ENCODE measurements at regions not wholly inside any gene's neighbourhood (a gene's known extent, or its start where the extent isn't known, plus 50 kb on each side); places are given as distances from the start of the nearest gene placed in this dataset.

DNA sequence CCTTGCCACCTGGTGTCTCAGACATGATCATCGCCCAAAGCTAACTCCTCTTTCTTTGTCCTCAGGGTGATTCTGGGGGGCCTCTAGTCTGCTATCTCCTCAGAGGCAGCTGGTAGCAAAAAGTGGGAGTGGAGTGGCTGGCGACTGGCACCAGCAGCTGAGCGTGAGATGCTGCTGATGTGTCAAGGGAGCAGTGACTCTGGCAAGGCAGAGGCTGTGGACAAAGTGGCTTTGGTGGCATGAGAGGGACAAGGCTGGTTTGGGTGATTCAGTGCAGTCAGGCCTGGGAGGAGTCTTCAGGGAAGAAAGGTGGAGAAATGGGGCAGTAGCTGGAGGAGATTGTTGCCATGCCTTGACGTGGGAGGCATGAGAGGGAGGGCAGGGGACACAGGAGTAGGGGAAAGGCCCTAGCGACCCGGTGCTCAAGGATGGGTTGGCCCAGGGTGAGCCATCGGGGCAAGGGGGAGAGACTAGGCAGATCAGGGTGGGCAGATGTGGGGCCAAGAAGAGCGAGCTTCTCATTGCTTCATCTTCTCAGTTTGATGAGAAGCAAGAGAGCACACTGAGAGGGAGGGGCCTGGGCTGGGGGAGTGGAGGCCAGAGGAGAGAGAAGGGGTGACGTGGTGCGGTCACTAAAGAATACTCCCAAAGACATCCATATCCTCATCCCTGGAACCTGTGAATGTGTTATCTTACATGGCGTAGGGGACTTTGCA is 64.2 kb upstream of the SPTLC1 start:
- ATAC-seq, result no peak
- TF ChIP-seq ZNF8 (CRISPR knock-in tag; IDR thresholded peaks at IDR 0.05) (no peak), ZFP3 (CRISPR knock-in tag; IDR thresholded peaks at IDR 0.05) (no peak), ZNF565 (CRISPR knock-in tag; conservative IDR thresholded peaks at IDR 0.05; ENCODE audit: low read depth) (no peak), TOX (CRISPR knock-in tag; IDR thresholded peaks at IDR 0.05; ENCODE audit: borderline replicate concordance) (no peak), ARNTL (CRISPR knock-in tag; IDR thresholded peaks at IDR 0.05; ENCODE audit: borderline replicate concordance, low read depth) (no peak), OSR1 (CRISPR knock-in tag; IDR thresholded peaks at IDR 0.05) (no peak), TCF4 (CRISPR knock-in tag; IDR thresholded peaks at IDR 0.05; ENCODE audit: borderline replicate concordance) (no peak), ESRRG (CRISPR knock-in tag; IDR thresholded peaks at IDR 0.05) (no peak), BACH2 (CRISPR knock-in tag; IDR thresholded peaks at IDR 0.05; ENCODE audit: borderline replicate concordance) (no peak), ZC3H10 (CRISPR knock-in tag; IDR thresholded peaks at IDR 0.05) (no peak), CSDC2 (CRISPR knock-in tag; IDR thresholded peaks at IDR 0.05) (no peak), SNAI2 (CRISPR knock-in tag; IDR thresholded peaks at IDR 0.05) (no peak), RARB (CRISPR knock-in tag; IDR thresholded peaks at IDR 0.05) (no peak), ZNF70 (CRISPR knock-in tag; IDR thresholded peaks at IDR 0.05) (no peak), PPARA (CRISPR knock-in tag; IDR thresholded peaks at IDR 0.05; ENCODE audit: borderline replicate concordance) (no peak), GLIS3 (CRISPR knock-in tag; IDR thresholded peaks at IDR 0.05) (no peak), ISL1 (CRISPR knock-in tag; IDR thresholded peaks at IDR 0.05) (no peak)
- TF ChIP-seq, protein P1, sequence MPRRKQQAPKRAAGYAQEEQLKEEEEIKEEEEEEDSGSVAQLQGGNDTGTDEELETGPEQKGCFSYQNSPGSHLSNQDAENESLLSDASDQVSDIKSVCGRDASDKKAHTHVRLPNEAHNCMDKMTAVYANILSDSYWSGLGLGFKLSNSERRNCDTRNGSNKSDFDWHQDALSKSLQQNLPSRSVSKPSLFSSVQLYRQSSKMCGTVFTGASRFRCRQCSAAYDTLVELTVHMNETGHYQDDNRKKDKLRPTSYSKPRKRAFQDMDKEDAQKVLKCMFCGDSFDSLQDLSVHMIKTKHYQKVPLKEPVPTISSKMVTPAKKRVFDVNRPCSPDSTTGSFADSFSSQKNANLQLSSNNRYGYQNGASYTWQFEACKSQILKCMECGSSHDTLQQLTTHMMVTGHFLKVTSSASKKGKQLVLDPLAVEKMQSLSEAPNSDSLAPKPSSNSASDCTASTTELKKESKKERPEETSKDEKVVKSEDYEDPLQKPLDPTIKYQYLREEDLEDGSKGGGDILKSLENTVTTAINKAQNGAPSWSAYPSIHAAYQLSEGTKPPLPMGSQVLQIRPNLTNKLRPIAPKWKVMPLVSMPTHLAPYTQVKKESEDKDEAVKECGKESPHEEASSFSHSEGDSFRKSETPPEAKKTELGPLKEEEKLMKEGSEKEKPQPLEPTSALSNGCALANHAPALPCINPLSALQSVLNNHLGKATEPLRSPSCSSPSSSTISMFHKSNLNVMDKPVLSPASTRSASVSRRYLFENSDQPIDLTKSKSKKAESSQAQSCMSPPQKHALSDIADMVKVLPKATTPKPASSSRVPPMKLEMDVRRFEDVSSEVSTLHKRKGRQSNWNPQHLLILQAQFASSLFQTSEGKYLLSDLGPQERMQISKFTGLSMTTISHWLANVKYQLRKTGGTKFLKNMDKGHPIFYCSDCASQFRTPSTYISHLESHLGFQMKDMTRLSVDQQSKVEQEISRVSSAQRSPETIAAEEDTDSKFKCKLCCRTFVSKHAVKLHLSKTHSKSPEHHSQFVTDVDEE (CRISPR knock-in tag; IDR thresholded peaks at IDR 0.05), result no peak
- TF ChIP-seq, protein P2, sequence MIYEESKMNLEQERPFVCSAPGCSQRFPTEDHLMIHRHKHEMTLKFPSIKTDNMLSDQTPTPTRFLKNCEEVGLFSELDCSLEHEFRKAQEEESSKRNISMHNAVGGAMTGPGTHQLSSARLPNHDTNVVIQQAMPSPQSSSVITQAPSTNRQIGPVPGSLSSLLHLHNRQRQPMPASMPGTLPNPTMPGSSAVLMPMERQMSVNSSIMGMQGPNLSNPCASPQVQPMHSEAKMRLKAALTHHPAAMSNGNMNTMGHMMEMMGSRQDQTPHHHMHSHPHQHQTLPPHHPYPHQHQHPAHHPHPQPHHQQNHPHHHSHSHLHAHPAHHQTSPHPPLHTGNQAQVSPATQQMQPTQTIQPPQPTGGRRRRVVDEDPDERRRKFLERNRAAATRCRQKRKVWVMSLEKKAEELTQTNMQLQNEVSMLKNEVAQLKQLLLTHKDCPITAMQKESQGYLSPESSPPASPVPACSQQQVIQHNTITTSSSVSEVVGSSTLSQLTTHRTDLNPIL (CRISPR knock-in tag; IDR thresholded peaks at IDR 0.05; ENCODE audit: low read depth), result no peak

DNA sequence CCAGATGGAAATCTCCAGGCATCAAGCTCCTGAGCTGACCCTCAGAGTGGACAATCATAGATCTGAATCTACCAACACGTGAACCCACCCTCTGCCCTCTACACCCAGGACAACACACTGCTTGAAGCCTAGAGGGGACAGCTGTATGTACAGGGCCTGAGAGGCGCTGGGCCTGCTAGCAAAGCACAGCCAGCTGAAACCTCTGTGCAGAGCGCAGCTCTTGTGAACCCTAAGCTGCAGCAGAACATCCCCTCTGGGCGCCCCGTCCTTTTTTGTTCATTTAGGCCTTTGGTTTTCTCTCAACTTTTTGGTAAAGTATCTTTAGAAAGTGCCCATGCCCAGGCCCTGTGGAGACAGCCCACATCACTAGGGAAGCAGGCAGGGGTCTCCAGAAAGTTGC is 62.4 kb upstream of the SPTLC1 start:
- TF ChIP-seq OSR1 (CRISPR knock-in tag; IDR thresholded peaks at IDR 0.05) (no peak), ZNF565 (CRISPR knock-in tag; conservative IDR thresholded peaks at IDR 0.05; ENCODE audit: low read depth) (no peak), ISL1 (CRISPR knock-in tag; IDR thresholded peaks at IDR 0.05) (no peak), BACH2 (CRISPR knock-in tag; IDR thresholded peaks at IDR 0.05; ENCODE audit: borderline replicate concordance) (no peak), ZNF8 (CRISPR knock-in tag; IDR thresholded peaks at IDR 0.05) (no peak), ZFP3 (CRISPR knock-in tag; IDR thresholded peaks at IDR 0.05) (no peak), ZFP30 (CRISPR knock-in tag; IDR thresholded peaks at IDR 0.05) (no peak), SNAI2 (CRISPR knock-in tag; IDR thresholded peaks at IDR 0.05) (no peak)
- TF ChIP-seq, protein P3, sequence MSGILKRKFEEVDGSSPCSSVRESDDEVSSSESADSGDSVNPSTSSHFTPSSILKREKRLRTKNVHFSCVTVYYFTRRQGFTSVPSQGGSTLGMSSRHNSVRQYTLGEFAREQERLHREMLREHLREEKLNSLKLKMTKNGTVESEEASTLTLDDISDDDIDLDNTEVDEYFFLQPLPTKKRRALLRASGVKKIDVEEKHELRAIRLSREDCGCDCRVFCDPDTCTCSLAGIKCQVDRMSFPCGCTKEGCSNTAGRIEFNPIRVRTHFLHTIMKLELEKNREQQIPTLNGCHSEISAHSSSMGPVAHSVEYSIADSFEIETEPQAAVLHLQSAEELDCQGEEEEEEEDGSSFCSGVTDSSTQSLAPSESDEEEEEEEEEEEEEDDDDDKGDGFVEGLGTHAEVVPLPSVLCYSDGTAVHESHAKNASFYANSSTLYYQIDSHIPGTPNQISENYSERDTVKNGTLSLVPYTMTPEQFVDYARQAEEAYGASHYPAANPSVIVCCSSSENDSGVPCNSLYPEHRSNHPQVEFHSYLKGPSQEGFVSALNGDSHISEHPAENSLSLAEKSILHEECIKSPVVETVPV (CRISPR knock-in tag; IDR thresholded peaks at IDR 0.05), result no peak
- ATAC-seq, result no peak

DNA sequence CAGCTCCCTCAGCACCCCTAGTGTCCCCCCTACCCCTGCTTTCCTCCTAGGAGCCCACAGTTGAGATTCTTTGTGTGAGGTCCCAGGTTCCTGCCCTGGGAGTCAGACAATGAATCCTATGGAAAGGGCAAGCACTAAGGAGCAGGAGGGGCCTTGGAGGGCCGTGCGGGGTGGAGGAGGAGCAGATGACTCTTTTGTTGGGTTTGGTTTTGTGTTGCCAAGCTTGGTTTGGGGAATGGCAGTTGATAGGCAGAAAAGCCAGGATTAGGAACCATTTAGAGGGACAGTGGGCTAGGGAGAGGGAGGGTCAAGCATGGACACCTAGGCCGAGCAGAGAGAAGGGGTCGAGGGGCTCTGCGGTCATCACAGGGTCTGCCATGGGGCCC is 61.6 kb upstream of the SPTLC1 start:
- no peak for ATAC-seq
- TF ChIP-seq ZNF565 (CRISPR knock-in tag; conservative IDR thresholded peaks at IDR 0.05; ENCODE audit: low read depth), result no peak
- TF ChIP-seq BACH2 (CRISPR knock-in tag; IDR thresholded peaks at IDR 0.05; ENCODE audit: borderline replicate concordance), result no peak
- TF ChIP-seq TOX (CRISPR knock-in tag; IDR thresholded peaks at IDR 0.05; ENCODE audit: borderline replicate concordance), result no peak
- no peak for TF ChIP-seq PPARA (CRISPR knock-in tag; IDR thresholded peaks at IDR 0.05; ENCODE audit: borderline replicate concordance)
- TF ChIP-seq CSDC2 (CRISPR knock-in tag; IDR thresholded peaks at IDR 0.05), result no peak
- TF ChIP-seq, protein P2 (CRISPR knock-in tag; IDR thresholded peaks at IDR 0.05; ENCODE audit: low read depth), result no peak
- TF ChIP-seq ZC3H10 (CRISPR knock-in tag; IDR thresholded peaks at IDR 0.05), result no peak
- TF ChIP-seq ESRRG (CRISPR knock-in tag; IDR thresholded peaks at IDR 0.05), result no peak
- TF ChIP-seq GLIS3 (CRISPR knock-in tag; IDR thresholded peaks at IDR 0.05), result no peak
- TF ChIP-seq, protein P4, sequence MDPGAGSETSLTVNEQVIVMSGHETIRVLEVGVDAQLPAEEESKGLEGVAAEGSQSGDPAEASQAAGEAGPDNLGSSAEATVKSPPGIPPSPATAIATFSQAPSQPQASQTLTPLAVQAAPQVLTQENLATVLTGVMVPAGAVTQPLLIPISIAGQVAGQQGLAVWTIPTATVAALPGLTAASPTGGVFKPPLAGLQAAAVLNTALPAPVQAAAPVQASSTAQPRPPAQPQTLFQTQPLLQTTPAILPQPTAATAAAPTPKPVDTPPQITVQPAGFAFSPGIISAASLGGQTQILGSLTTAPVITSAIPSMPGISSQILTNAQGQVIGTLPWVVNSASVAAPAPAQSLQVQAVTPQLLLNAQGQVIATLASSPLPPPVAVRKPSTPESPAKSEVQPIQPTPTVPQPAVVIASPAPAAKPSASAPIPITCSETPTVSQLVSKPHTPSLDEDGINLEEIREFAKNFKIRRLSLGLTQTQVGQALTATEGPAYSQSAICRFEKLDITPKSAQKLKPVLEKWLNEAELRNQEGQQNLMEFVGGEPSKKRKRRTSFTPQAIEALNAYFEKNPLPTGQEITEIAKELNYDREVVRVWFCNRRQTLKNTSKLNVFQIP (CRISPR knock-in tag; IDR thresholded peaks at IDR 0.05; ENCODE audit: borderline replicate concordance, low read depth), result no peak
- TF ChIP-seq ARNTL (CRISPR knock-in tag; IDR thresholded peaks at IDR 0.05; ENCODE audit: borderline replicate concordance, low read depth), result no peak
- no peak for TF ChIP-seq OSR1 (CRISPR knock-in tag; IDR thresholded peaks at IDR 0.05)
- TF ChIP-seq, protein P5, sequence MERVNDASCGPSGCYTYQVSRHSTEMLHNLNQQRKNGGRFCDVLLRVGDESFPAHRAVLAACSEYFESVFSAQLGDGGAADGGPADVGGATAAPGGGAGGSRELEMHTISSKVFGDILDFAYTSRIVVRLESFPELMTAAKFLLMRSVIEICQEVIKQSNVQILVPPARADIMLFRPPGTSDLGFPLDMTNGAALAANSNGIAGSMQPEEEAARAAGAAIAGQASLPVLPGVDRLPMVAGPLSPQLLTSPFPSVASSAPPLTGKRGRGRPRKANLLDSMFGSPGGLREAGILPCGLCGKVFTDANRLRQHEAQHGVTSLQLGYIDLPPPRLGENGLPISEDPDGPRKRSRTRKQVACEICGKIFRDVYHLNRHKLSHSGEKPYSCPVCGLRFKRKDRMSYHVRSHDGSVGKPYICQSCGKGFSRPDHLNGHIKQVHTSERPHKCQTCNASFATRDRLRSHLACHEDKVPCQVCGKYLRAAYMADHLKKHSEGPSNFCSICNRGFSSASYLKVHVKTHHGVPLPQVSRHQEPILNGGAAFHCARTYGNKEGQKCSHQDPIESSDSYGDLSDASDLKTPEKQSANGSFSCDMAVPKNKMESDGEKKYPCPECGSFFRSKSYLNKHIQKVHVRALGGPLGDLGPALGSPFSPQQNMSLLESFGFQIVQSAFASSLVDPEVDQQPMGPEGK (CRISPR knock-in tag; IDR thresholded peaks at IDR 0.05; ENCODE audit: borderline replicate concordance), result no peak
- TF ChIP-seq ISL1 (CRISPR knock-in tag; IDR thresholded peaks at IDR 0.05), result no peak

Measured in SK-N-SH treated with all-trans-retinoic acid at 6 μM for 48 hours (cell line).